ENCODE measurements at regions not wholly inside any gene's neighbourhood (a gene's known extent, or its start where the extent isn't known, plus 50 kb on each side); places are given as distances from the start of the nearest gene placed in this dataset.

GRCh38 chr12:24087294-24087693 is 137.8 kb upstream of the SOX5 start:
- no peak for DNase-seq (ENCODE audit: low read depth, low spot score)

DNA sequence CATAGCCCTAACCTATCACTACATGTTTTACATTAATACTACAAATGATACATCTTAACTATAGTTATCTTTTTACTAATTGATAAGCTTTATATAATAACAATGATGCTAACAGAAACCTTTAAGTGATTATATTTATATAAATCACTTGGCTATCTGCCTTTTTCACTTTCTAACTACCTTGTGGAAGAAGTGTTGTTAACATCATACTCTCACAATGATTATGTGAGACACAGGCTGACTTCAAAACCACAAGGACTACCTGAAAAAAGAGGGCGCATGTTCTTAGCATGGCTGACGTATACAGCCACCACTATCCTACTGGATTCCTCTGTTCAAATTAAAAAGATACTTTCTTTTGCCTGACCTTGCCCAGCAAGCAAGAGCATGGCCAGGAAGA is 135.3 kb upstream of the SOX5 start:
- no peak for DNase-seq (ENCODE audit: low read depth, low spot score)

GRCh38 chr12:24083838-24084237 is 134.4 kb upstream of the SOX5 start:
- DNase-seq (ENCODE audit: low read depth, low spot score): no peak

- no peak for DNase-seq (ENCODE audit: low read depth, low spot score)
Measured at GRCh38 chr12:24081606-24082005, 132.1 kb upstream of the SOX5 start.

DNA sequence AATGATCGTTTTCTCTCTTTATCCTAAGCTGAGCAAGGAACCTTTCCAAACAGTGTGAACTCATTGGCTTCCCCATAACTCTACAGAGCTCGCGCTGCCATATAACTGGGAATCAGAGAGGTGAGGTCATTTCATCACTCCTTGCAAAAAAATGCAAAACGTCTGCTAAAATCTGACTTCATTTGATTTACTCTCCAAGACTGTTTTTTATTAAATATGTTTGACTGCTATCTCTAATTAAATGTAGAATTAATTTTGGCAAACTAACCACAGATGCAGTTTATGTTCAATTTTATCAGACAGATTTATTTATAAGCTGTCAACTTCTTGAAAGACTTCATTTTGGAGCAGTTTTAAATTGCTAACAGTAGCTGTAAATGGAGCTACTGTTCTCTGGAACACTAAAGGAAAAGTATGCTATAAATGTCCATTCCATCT is 131.6 kb upstream of the SOX5 start:
- DNase-seq (ENCODE audit: low read depth, low spot score): no peak

DNA sequence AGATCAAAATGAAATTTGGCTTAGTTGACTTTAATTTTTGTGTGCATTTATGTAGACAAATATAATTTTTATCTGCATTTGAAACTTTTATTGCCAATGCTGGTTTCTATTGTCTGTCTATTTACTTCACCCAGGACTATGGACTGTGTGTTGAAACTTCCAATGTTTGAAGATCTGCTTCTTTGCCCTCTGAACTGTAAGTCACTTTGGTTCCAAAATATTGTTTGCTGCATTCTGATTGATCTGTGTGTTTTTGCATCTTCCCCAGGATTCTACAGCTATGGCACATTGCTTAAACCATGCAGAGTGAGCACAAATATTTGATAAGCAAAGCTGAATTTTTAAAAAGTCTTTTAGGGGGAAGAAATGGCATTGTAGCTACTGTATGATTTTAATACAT is 131.0 kb upstream of the SOX5 start:
- DNase-seq (ENCODE audit: low read depth, low spot score): no peak

GRCh38 chr12:24079083-24079482 is 129.6 kb upstream of the SOX5 start:
- no peak for DNase-seq (ENCODE audit: low read depth, low spot score)

- DNase-seq (ENCODE audit: low read depth, low spot score): peak; percentile 34
Measured at GRCh38 chr12:24078318-24078765, 128.9 kb upstream of the SOX5 start.

- no peak for DNase-seq (ENCODE audit: low read depth, low spot score)
Measured at GRCh38 chr12:24077161-24077560, 127.7 kb upstream of the SOX5 start.

- DNase-seq (ENCODE audit: low read depth, low spot score): no peak
Measured at GRCh38 chr12:24075650-24076049, 126.2 kb upstream of the SOX5 start.

GRCh38 chr12:24073170-24073810 is 123.8 kb upstream of the SOX5 start:
- DNase-seq (ENCODE audit: low read depth, low spot score): no peak

- DNase-seq (ENCODE audit: low read depth, low spot score): no peak
Measured at GRCh38 chr12:24072302-24072701, 122.8 kb upstream of the SOX5 start.

- DNase-seq (ENCODE audit: low read depth, low spot score): no peak
Measured at GRCh38 chr12:24071842-24072241, 122.4 kb upstream of the SOX5 start.

DNA sequence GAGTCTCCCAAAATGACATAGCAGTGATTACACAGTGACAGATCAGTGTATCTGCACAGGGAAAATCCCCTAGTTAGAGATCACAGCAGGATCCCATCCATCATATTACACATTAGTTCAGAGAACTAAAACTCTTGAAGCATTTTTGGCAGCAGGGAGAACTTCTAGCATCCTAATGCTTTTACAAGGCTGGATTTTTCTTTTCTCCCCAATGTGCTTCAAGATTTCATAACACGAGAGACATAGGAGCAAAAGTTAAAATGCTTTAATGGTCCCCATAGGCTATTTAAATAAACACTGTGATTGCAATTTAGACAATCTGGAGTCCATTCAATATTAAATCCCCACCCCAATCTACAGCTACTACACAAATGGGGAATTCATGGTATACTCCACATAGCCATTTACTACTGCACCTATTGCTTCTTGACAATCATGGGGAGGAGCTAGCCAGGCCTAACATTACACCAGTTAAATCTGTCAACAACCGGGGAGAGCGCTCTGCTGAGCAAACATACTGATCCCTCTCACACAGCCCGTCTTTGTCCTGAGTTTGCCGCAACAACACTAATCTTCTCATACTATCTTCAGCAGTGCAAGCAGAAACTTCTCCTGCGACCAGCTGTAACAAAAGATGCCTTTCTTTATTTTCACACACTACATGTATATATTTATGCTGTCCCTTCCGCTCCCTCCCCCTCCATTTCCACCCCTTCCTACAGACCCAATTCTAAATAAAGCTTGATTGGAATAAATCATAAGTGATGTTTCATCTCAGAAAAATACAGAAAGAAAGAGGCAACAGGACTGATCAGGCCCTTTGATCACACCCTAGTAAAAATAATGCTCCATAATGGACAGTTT is 120.3 kb upstream of the SOX5 start:
- peak; percentile 32 for DNase-seq (ENCODE audit: low read depth, low spot score)

DNA sequence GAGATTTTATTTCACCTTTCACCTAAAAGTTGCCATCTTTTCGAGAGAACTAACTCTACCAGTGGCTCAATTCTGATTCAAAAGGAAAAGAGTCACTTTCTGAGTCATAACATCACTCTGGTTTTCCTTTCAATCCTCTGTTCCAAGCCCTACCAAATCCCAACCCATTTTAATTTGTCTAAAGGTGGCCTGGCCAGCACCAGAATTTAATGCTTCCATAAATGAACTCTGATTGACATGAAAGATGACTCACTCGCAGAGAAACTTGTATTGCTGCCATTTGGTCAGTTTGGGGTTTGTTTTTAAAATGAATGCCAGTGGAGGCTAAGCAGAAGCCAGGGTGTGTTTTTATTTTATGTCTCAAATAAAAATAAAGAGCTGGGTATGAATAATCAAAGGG is 117.4 kb upstream of the SOX5 start:
- no peak for DNase-seq (ENCODE audit: low read depth, low spot score)

DNA sequence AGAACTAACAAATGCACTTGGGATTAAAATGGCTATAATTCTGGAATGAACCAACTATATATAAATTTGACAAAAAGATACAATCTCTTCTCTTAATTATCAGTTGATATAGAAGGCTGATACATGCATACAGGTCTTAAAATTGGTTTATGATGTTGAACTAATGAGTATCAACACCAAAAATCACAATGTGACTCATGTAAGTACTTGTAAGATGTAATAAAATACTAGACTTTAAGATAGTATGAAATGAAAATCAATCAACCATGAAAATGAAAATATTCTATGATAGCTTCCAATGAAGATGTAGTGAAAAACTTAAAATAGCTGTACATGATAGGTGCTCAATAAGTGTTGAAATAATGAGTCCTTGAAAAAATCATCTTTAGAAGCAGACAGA is 116.6 kb upstream of the SOX5 start:
- no peak for DNase-seq (ENCODE audit: low read depth, low spot score)

- no peak for DNase-seq (ENCODE audit: low read depth, low spot score)
Measured at GRCh38 chr12:24062642-24063245, 113.3 kb upstream of the SOX5 start.

DNA sequence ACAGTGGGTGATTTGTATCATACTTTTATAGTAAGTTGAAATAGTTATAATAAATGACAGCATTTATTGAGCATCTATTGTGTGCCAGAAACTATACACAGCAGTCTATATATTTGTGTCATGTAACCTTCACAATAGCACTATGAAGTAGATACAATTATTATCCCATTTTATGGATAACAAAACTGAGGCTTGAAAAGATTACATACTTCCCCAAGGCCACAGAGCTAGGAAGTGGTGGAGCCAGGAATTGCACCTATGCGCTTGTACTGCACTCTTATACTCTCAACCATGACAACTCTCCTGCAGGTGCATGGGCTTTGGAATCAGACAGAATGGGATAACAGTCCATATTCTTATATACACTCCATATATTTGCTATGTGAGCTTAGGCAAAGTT is 110.6 kb upstream of the SOX5 start:
- DNase-seq (ENCODE audit: low read depth, low spot score): no peak

DNA sequence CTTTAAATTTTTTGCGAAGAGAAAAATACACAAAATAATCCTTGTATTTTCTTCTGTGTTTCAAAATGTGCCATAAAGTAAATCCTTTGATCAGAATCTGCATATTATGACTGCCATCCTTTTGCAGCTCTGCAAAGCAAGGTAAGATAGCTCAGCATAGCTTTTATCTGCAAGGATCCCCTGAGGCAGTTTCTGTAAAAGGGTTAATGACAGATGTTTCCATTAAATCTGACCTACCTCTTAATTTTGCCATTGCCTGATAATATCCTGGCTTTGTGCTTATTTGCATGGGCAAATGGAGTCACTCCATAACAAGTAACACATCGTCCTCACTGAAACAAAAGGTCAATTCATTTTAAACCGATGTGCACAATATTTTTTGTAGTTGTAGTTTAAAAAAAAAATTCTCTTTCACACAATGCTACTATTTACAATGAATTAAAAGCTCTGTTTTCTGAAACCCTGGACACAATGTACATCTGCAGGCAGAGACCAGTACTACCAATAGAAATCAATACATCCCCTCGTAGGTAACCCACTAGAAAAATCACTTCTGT is 108.5 kb upstream of the SOX5 start:
- DNase-seq (ENCODE audit: low read depth, low spot score): no peak

- no peak for DNase-seq (ENCODE audit: low read depth, low spot score)
Measured at GRCh38 chr12:24055747-24056146, 106.3 kb upstream of the SOX5 start.

DNA sequence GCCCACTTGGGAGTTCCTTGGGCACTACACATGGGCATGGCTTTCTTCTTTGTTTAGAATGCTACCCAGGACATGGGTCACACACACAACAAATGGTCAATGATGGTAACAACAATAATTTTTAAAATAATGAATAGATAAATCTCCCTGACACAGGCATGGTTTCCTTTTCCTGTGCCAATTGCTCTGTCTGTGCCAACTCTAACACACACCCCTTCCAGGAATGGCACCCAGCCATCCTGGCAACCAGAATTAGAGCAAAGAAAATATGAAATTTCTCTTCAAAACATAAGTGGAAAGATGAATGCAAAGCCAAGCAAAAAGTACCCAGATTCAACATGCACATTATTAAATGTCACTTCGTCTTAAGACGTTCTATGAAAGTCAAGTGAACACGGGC is 104.9 kb upstream of the SOX5 start:
- no peak for DNase-seq (ENCODE audit: low read depth, low spot score)

DNA sequence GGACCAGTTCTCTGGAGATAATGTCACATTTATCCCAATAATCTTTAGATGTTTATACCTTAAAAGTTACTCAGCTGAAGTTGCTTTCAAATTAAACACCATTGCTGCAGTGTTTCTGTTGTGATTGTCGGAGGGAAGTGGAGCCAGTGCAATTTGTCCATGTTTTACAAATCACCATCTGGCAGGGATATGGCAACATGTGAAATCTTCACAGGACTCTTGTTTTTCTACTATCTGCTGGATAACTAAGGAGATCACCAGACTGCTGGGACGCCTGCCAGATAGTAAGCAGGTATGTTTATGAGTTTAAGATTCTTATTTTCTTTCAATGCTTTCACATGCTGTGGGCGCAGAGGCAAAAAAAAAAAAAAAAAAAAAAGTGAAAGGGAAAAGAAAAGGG is 100.3 kb upstream of the SOX5 start:
- DNase-seq (ENCODE audit: low read depth, low spot score): no peak

Data from ELF-1 (cell line).